Right atrium auricular region (tissue), 2 donors: ENCODE measurements at regions not wholly inside any gene's neighbourhood (a gene's known extent, or its start where the extent isn't known, plus 50 kb on each side); places are given as distances from the start of the nearest gene placed in this dataset.

Experiments
- DNase-seq: peaks from one replicate; pipeline ENCODE4 v3.0.0-alpha.2; 2019; ENCODE audit warnings: low spot score
- H3K27ac ChIP-seq, 2 donors: fragments of 200-600 bp; sonication (generic); 1 replicate in 1 of 2; 2 replicates in 1 of 2; pipeline ENCODE4 v1.5.1; 2016 to 2019
- H3K27me3 ChIP-seq, 2 donors: fragments of 200-600 bp; sonication (generic); one replicate each; pipeline versions ENCODE4 v1.5.1 to v1.6.0; 2017 to 2019
- H3K36me3 ChIP-seq: fragments of 200-600 bp; sonication (generic); one replicate; pipeline ENCODE4 v1.5.1; 2016
- H3K4me1 ChIP-seq, 2 donors: fragments of 200-600 bp; sonication (generic); one replicate each; pipeline versions ENCODE4 v1.5.1 to v1.6.0; 2017 to 2019
- H3K4me3 ChIP-seq, 2 donors: fragments of 200-600 bp; sonication (generic); 1 replicate in 1 of 2; 2 replicates in 1 of 2; pipeline ENCODE4 v1.5.1; 2017 to 2019; ENCODE audit warnings: mild to moderate bottlenecking in 1 of 2, moderate library complexity in 1 of 2
- H3K9me3 ChIP-seq, 2 donors: fragments of 200-600 bp; sonication (generic); one replicate each; pipeline ENCODE4 v1.5.1; 2019
- TF ChIP-seq, protein P1 (sequence below), 2 donors: fragments of 200-600 bp; sonication (generic); IDR thresholded peaks; one replicate each; pipeline ENCODE4 v1.5.1; 2019; ENCODE audit warnings: antibody characterized with exemption in 2 of 2

GRCh38 chr1:14294860-14295536 lies 303.5 kb upstream of the KAZN start:
- no peak overlapping the region for H3K4me3 ChIP-seq
- TF ChIP-seq, protein P1, sequence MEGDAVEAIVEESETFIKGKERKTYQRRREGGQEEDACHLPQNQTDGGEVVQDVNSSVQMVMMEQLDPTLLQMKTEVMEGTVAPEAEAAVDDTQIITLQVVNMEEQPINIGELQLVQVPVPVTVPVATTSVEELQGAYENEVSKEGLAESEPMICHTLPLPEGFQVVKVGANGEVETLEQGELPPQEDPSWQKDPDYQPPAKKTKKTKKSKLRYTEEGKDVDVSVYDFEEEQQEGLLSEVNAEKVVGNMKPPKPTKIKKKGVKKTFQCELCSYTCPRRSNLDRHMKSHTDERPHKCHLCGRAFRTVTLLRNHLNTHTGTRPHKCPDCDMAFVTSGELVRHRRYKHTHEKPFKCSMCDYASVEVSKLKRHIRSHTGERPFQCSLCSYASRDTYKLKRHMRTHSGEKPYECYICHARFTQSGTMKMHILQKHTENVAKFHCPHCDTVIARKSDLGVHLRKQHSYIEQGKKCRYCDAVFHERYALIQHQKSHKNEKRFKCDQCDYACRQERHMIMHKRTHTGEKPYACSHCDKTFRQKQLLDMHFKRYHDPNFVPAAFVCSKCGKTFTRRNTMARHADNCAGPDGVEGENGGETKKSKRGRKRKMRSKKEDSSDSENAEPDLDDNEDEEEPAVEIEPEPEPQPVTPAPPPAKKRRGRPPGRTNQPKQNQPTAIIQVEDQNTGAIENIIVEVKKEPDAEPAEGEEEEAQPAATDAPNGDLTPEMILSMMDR (IDR thresholded peaks at IDR 0.05) = no peak
- no peaks in the 10 kb centered on the region for H3K27me3 ChIP-seq
- H3K36me3 ChIP-seq = no peaks in the 10 kb centered on the region
- H3K9me3 ChIP-seq = no peaks in the 10 kb centered on the region
- H3K4me1 ChIP-seq = no peaks in the 10 kb centered on the region
- no peak for DNase-seq
- no peak overlapping the region for H3K27ac ChIP-seq

DNA sequence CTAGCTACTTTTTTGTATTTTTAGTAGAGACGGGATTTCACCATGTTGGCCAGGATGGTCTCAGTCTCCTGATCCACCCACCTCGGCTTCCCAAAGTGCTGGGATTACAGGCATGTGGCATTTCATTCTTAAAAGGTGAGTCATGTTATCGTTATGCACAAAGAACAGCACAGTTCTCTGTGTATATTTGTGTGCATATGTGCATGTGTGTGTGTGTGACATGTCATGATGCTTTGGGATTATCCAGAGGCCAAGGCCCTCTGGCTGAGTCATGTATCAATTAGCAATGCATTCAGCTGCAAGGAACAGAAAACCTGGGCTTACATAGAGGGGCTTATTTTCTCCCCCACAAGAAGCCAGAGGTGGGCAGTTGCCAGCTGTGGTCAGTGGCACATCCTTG lies 301.7 kb upstream of the KAZN start:
- no peak for DNase-seq
- TF ChIP-seq, protein P1 (IDR thresholded peaks at IDR 0.05) = no peak
- no peak overlapping the region for H3K4me3 ChIP-seq
- no peaks in the 10 kb centered on the region for H3K4me1 ChIP-seq
- no peaks in the 10 kb centered on the region for H3K9me3 ChIP-seq
- H3K27ac ChIP-seq = no peak overlapping the region
- H3K36me3 ChIP-seq = no peaks in the 10 kb centered on the region
- H3K27me3 ChIP-seq = no peaks in the 10 kb centered on the region

- H3K4me1 ChIP-seq = no peaks in the 10 kb centered on the region
- no peak for DNase-seq
- H3K36me3 ChIP-seq = no peaks in the 10 kb centered on the region
- TF ChIP-seq, protein P1 (IDR thresholded peaks at IDR 0.05) = no peak
- H3K4me3 ChIP-seq = no peak overlapping the region
- H3K27ac ChIP-seq = no peak overlapping the region
- H3K27me3 ChIP-seq = no peaks in the 10 kb centered on the region
- no peaks in the 10 kb centered on the region for H3K9me3 ChIP-seq
These were observed 301.1 kb upstream of the KAZN start for GRCh38 chr1:14297356-14297755.

DNA sequence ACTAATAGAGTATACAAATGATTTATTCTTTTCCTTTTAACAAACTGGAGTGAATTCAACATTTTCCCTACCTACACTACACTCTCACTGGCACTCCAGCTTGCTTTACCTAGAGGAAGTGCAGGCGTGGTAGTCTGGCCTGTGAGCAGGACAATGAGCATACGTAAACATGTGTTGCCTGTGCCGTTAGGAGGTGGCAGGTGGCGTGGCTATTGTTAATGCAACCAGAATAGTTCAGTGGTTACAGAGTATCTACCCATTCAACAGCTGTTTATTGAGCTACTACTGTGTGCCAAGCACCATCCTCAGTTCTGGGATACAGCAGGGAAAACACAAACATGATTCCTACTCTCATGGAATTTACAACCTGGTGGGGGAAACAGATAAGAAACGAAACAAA lies 299.7 kb upstream of the KAZN start:
- Histone ChIP-seq H3K27ac (no peak overlapping the region), H3K27me3 (no peaks in the 10 kb centered on the region), H3K4me1 (no peaks in the 10 kb centered on the region), H3K4me3 (no peak overlapping the region), H3K36me3 (no peaks in the 10 kb centered on the region), H3K9me3 (no peaks in the 10 kb centered on the region)
- TF ChIP-seq, protein P1 (IDR thresholded peaks at IDR 0.05) = no peak
- DNase-seq = no peak

- H3K4me3 ChIP-seq = no peak overlapping the region
- no peaks in the 10 kb centered on the region for H3K27me3 ChIP-seq
- H3K9me3 ChIP-seq = no peaks in the 10 kb centered on the region
- peak; percentile 74 for DNase-seq
- TF ChIP-seq, protein P1 (IDR thresholded peaks at IDR 0.05) = no peak
- no peaks in the 10 kb centered on the region for H3K4me1 ChIP-seq
- H3K36me3 ChIP-seq = no peaks in the 10 kb centered on the region
- H3K27ac ChIP-seq = no peak overlapping the region
These were observed 297.3 kb upstream of the KAZN start for GRCh38 chr1:14300991-14301703.

DNA sequence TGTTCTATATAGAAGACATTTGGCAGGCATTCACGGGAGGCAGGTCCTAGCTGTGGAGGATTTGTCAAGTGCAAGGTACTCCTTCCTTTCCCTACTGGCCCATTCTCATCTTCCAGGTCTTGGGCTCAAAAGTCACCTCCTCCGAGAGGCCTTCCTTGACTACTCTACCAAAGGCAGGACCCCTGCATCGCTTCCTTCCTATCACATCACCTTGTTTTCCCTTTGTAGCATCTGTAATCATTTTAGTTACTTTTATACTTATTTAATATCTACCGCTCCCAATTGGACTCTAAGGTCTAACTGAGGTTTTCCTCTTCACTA lies 296.8 kb upstream of the KAZN start:
- Histone ChIP-seq H3K9me3 (no peaks in the 10 kb centered on the region), H3K36me3 (no peaks in the 10 kb centered on the region), H3K27ac (no peak overlapping the region), H3K4me3 (no peak overlapping the region), H3K27me3 (no peaks in the 10 kb centered on the region), H3K4me1 (no peaks in the 10 kb centered on the region)
- TF ChIP-seq, protein P1 (IDR thresholded peaks at IDR 0.05) = no peak
- no peak for DNase-seq
